ENCODE measurements at regions not wholly inside any gene's neighbourhood (a gene's known extent, or its start where the extent isn't known, plus 50 kb on each side); places are given as distances from the start of the nearest gene placed in this dataset.

GRCh38 chr17:31696184-31696602 is 162.9 kb downstream of the COPRS start:
- no peak for DNase-seq (ENCODE audit: low read depth)
- TF ChIP-seq CTCF (IDR thresholded peaks at IDR 0.05; ENCODE audit: low read depth, low read length, missing control alignments), result no peak
- H3K4me3 ChIP-seq (ENCODE audit: low read depth, low read length), result no peak overlapping the region

GRCh38 chr17:31695456-31696090 is 163.5 kb downstream of the COPRS start:
- no peak for DNase-seq (ENCODE audit: low read depth)
- no peak for TF ChIP-seq CTCF (IDR thresholded peaks at IDR 0.05; ENCODE audit: low read depth, low read length, missing control alignments)
- no peak overlapping the region for H3K4me3 ChIP-seq (ENCODE audit: low read depth, low read length)

GRCh38 chr17:31693433-31694220 is 165.4 kb downstream of the COPRS start:
- no peak for TF ChIP-seq CTCF (IDR thresholded peaks at IDR 0.05; ENCODE audit: low read depth, low read length, missing control alignments)

GRCh38 chr17:31692632-31693031 is 166.4 kb downstream of the COPRS start:
- no peak for DNase-seq (ENCODE audit: low read depth)
- TF ChIP-seq CTCF (IDR thresholded peaks at IDR 0.05; ENCODE audit: low read depth, low read length, missing control alignments), result no peak

More at GRCh38 chr17:31693433-31694220, 165.4 kb downstream of the COPRS start:
- no peak overlapping the region for H3K4me3 ChIP-seq (ENCODE audit: low read depth, low read length)
- DNase-seq (ENCODE audit: low read depth), result no peak

GRCh38 chr17:31692027-31692426 is 167.0 kb downstream of the COPRS start:
- DNase-seq (ENCODE audit: low read depth), result no peak
- TF ChIP-seq CTCF (IDR thresholded peaks at IDR 0.05; ENCODE audit: low read depth, low read length, missing control alignments), result no peak
- H3K4me3 ChIP-seq (ENCODE audit: low read depth, low read length), result no peak overlapping the region

More at GRCh38 chr17:31692632-31693031, 166.4 kb downstream of the COPRS start:
- no peak overlapping the region for H3K4me3 ChIP-seq (ENCODE audit: low read depth, low read length)

- H3K4me3 ChIP-seq (ENCODE audit: low read depth, low read length), result no peak overlapping the region
- TF ChIP-seq CTCF (IDR thresholded peaks at IDR 0.05; ENCODE audit: low read depth, low read length, missing control alignments), result no peak
These were observed 167.7 kb downstream of the COPRS start for GRCh38 chr17:31691251-31691905.

More at GRCh38 chr17:31691251-31691905, 167.7 kb downstream of the COPRS start:
- no peak for DNase-seq (ENCODE audit: low read depth)
